ENCODE measurements at regions not wholly inside any gene's neighbourhood (a gene's known extent, or its start where the extent isn't known, plus 50 kb on each side); places are given as distances from the start of the nearest gene placed in this dataset.
A peak's percentile ranks its signal among the peaks of the same experiment; 100 is the strongest.
"Not testable (repeated sequence)": the region's sequence is repeated elsewhere in the genome, so short reads cannot be mapped to it uniquely, and the experiment has no call there.

DNA sequence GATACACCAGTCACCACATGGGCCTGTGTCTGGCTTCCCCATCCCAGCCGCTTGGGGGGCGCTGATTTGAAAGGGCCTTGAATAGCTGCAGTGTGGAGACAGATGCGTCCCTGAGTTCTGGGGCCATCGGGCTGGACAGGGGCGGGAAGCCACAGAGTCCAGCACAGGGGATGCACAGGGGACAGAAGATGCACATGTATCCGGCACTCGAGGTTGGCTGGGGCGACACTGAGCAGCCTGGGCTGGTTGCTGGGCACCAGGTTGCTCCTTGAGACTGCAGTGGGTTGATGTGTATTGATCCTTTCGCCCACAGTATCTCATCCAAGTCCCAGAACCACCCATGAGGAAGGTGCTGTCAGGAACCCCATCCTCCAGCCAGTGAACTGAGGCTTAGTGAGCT, 99.3 kb upstream of the SYT13 start:
- DNase-seq (ENCODE audit: low read depth): no peak

GRCh38 chr11:45384711-45385241, 98.6 kb upstream of the SYT13 start:
- DNase-seq (ENCODE audit: low read depth): no peak

DNA sequence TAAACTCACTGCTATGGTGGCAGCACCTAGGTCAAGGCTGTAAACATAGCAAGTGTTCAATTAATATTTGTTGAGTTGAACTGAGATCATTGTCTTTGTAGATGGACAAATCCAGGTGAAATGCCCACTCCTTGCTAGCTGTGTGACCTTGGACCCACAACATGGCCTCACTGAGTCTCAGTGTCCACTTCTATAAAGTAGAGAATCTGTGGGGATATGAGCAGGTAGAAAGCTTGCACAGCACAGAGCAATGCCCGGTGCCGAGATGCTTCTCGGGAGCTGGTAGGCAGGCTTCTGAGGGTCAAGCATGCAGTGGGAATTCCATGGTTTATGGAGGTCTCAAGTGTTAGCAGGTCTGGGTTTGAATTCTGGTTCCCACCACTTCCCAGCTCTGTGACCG, 97.9 kb upstream of the SYT13 start:
- DNase-seq (ENCODE audit: low read depth): no peak

GRCh38 chr11:45383224-45383623, 97.1 kb upstream of the SYT13 start:
- no peak for DNase-seq (ENCODE audit: low read depth)

- DNase-seq (ENCODE audit: low read depth): no peak
Observed at GRCh38 chr11:45382133-45382878, 96.2 kb upstream of the SYT13 start.

DNA sequence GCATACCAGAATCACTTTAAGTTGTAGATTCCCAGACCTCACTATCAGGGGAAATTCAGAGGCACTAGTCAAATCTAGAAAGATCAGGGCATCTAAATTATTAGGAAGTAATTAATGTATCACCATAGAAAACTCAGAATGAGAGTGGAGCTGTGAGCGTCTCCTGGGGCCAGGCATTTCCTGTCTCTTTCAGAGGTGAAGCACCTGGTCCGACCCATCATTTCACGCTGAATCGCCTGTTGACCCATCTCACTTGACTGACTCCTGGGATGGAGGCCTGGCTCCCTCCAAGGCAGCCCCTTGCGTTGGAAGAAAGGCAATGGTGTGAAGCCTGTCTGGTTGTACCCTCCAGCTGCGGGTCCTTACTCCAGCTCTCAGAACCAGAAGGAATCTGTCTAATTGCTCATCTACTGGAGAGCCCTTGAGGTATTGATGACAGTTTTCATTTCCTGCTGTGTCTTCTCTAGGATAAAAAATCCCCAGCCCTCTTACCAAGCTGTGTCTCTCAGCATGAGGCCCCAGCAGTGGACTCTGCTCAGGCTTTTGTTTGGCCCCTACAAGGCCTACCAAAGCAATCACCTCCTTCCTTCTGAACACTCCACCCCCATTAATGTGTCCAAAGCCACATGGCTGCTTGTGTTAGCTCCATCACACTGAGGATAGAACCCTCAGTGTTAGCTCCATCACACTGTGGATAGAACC, 93.2 kb upstream of the SYT13 start:
- no peak for DNase-seq (ENCODE audit: low read depth)

- DNase-seq (ENCODE audit: low read depth): no peak
Observed at GRCh38 chr11:45378516-45378915, 92.4 kb upstream of the SYT13 start.

GRCh38 chr11:45374653-45375059, 88.5 kb upstream of the SYT13 start:
- no peak for DNase-seq (ENCODE audit: low read depth)

DNA sequence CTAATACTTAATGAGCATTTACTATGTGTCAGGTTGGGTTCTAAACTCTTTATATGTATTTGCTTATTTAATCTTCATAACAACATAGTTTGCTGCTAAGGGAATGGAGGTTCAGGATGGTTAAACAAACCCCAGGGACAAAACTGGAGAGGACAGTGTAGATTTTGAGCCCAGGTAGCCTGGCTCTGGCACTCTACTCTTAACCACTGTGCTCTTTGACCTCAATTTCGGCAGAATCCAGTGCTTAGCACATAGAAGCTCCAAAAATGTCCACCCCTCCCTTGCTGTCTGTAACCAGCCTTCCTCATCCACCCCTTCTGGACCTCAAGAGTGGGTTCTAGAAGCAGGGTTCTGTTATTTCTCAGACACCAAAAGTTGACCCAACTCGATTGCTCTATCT, 88.0 kb upstream of the SYT13 start:
- no peak for DNase-seq (ENCODE audit: low read depth)

- no peak for DNase-seq (ENCODE audit: low read depth)
Observed at GRCh38 chr11:45373506-45374035, 87.4 kb upstream of the SYT13 start.

GRCh38 chr11:45372414-45372813, 86.3 kb upstream of the SYT13 start:
- DNase-seq (ENCODE audit: low read depth): not testable (repeated sequence)

DNA sequence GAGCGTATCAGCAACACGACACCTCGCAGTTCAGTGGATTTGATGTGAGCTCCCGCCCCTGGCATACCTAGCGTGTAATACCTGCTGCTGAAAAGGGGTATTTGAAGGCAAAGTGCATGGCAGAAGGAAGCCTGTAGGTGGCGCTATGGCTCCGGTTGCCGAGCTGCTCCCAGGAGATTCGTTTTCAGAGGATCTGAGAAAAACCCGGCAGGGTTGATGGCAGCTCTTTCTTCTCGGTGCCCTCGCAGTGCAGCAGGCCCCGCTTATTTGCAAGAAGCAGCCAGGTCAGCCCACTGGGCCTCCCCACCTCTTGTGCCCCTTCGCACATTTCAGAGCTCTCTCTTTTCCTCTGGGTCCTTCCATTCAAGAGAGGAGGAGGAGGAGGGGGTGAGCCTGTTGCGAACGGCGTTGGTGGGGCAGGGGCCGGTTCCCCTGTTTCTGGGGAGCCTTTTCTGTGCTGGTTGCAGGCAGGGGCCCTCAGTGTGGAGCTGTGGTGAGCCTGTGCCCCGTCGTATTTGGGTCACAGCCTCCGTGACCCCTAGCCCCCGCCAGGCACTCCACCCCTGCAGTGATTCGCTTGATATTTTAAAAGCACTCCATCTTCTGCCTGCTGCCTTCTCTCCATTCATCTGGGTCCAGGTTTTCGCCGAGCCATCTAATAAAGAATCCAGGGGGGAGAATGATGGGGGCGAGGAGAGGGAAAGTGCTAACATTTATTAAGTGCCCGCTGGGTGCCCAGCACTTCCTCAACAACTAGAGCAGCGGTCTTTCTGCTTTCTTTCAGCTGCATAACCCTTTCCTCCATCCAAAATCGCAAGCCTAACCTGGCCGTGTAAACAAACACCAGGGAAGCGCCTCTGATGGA, 85.3 kb upstream of the SYT13 start:
- DNase-seq (ENCODE audit: low read depth): peak; percentile 46

DNA sequence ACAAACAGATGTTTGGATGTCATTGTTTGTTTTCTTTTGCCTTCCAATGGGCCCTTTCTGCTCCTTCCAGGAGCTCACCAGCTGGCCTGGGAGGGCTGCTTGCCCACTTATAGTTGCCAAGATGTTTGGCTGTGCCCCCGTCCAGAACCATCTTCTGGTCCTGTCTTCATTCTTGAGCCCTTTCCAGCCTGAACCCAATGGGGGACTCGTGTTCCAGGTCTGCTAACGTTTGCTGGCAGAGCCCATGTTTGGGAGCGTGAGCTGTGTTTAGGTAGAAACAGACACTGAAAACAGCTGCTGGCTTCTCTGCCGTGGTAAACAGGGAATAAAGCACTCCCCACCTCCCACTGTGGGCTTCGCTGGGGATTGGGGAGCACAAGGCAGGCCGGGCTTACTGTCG, 83.2 kb upstream of the SYT13 start:
- no peak for DNase-seq (ENCODE audit: low read depth)

GRCh38 chr11:45368697-45369096, 82.6 kb upstream of the SYT13 start:
- DNase-seq (ENCODE audit: low read depth): no peak

DNA sequence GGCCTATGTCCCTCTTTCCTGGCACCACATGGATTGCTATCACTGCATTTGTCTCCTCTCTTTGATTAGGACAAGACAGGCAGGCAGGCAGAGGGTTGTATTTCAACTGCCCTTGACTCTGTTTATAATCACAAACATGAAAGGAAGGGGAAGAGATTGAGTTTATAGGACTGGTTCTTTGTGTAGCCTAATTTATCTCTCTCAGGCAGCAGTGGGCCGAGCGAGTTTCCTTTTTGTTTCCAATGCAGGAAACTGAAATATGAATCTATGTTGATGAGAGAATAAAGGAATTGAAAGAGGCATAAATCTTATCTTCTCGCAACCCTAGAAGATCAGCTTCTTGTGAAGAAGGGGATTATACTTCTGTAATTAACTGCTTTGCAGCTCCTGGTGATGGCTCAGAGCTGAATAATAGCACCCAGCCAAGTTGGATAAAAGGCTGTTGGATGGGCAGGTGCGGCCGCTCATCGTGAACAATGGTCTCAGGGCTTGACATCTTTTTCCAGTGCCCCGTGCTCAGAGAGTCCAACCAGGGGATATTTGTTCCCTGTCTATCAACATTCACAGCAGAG, 80.6 kb upstream of the SYT13 start:
- DNase-seq (ENCODE audit: low read depth): no peak

GRCh38 chr11:45365961-45366618, 79.9 kb upstream of the SYT13 start:
- no peak for DNase-seq (ENCODE audit: low read depth)

DNA sequence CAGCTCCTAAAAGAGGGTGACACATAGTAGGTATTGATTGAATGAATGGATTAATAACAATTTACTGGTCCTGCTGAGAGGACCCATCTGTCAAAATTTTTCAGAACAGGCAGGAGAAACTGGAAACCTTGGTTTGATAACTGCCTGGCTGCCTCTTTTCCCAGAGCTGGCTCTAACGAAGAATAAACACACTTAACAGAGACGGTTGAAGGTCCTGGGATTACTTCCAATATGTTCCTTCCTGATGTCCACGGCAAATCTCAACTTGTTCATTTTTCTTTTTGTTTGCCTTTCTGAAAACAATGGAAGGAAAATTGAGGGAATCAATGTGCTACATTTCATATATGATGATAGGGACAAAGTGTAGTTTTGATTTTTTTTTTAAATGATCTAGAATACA, 76.5 kb upstream of the SYT13 start:
- no peak for DNase-seq (ENCODE audit: low read depth)

DNA sequence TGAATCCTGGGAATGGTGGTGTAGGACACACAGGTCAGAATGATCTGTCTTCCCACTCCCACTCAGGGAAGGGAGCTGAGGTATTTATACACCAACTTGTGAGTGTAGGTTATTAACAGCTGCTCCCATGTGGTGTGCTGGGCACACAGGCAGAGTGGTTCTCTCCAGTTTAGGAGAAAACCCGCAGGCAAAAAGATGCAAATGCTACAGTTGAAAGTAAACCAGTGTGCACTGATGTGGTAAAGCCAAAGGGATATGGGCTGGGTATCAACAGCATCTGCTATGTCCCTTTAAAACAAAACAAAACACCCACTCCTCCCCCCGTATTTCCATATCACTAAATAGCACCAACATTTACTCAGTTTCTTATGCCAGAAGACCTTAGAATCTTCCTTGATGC, 75.4 kb upstream of the SYT13 start:
- DNase-seq (ENCODE audit: low read depth): no peak

DNA sequence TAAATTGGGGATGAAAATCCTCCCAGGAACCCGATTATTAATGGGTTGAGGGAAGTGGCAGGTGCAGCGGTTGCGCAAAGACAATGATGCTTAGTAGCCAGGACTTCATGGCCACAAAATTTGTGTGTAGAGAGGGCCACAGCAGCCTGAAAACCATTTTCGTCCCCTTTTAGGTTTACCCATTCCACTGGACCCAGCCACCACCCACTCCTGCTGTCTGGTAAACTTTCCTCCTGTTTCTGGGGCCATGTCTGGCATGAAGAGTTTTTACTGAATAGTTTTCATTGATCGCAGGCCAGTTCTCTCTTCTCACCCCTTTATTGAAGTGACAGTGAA, 69.5 kb upstream of the SYT13 start:
- no peak for DNase-seq (ENCODE audit: low read depth)

DNA sequence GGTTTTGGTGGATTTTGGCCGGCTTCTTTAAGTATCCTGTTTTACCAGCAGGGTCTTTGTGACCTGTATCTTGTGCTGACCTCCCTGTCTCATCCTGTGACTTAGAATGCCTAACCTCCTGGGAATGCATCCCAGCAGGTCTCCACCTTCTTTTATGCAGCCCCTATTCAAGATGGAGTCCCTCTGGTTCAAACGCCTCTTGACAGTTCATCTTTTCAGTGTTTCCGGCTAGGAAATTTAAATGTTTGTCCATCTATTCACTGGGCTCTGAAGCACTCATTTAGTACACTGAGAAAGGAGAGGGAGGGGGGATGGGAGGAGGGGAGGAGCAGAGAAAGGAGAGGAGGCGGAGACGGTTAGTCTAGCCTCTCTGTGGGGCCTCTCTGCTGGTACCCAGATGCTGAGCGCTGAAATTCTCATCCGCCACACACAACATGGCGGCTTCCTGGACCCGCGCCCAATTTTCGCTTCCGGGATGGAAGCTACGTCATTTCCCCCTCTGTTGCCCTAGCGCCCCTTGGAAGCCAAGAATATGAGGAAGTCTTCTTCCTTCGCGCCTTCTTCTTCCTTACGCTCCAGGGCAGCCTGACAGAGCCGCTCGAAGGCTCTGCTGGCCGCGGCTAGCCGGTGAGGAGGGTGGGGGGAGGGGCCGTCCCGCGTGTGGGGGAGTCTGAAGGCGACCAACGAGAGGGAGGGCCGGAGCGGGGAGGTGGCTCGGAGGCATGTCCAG, 69.0 kb upstream of the SYT13 start:
- DNase-seq (ENCODE audit: low read depth): peak; percentile 82

- no peak for DNase-seq (ENCODE audit: low read depth)
Observed at GRCh38 chr11:45348729-45349128, 62.6 kb upstream of the SYT13 start.
